ENCODE measurements at regions not wholly inside any gene's neighbourhood (a gene's known extent, or its start where the extent isn't known, plus 50 kb on each side); places are given as distances from the start of the nearest gene placed in this dataset. TPM values are rescaled to one million over a fixed set of nuclear protein-coding genes. Genes with fewer than 3 reads are reported as not detected.

- no peak for DNase-seq
These were observed 195.8 kb downstream of the IGSF11 start for GRCh38 chr3:118838871-118839270.

GRCh38 chr3:118842147-118842863, 192.3 kb downstream of the IGSF11 start:
- DNase-seq, result no peak

- DNase-seq, result no peak
These were observed 188.5 kb downstream of the IGSF11 start for GRCh38 chr3:118846176-118846575.

Small RNAs in the stretch of these regions (small RNA-seq; reads per million reads assigned to genes)
- not detected for gene MIR4447 (ENCODE audit: low replicate concordance)
- not detected for gene RF01884 (ENCODE audit: low replicate concordance)
- gene RNU5E-8P (ENCODE audit: low replicate concordance), result 3.4 reads per million, percentile 89 among the genes with 10 or more reads in this experiment
- gene RNU6-1200P (ENCODE audit: low replicate concordance), result not detected
